ENCODE measurements at regions not wholly inside any gene's neighbourhood (a gene's known extent, or its start where the extent isn't known, plus 50 kb on each side); places are given as distances from the start of the nearest gene placed in this dataset.

- peak; percentile 83 to 91 for DNase-seq
These were observed 69.5 kb upstream of the RAD23B start for GRCh38 chr9:107213561-107214028.

GRCh38 chr9:107214381-107214780 is 68.7 kb upstream of the RAD23B start:
- DNase-seq: no peak

- DNase-seq: no peak
These were observed 68.2 kb upstream of the RAD23B start for GRCh38 chr9:107214915-107215314.

- no peak for DNase-seq
These were observed 67.7 kb upstream of the RAD23B start for GRCh38 chr9:107215381-107215780.

- DNase-seq: peak in 1 of 2 donors; percentile 20
These were observed 66.8 kb upstream of the RAD23B start for GRCh38 chr9:107216329-107216728.

GRCh38 chr9:107218829-107219485 is 64.1 kb upstream of the RAD23B start:
- peak; percentile 38 to 39 for DNase-seq

GRCh38 chr9:107219486-107220077 is 63.5 kb upstream of the RAD23B start:
- DNase-seq: peak in 1 of 2 donors; percentile 38

GRCh38 chr9:107221321-107221720 is 61.8 kb upstream of the RAD23B start:
- no peak for DNase-seq

- DNase-seq: no peak
These were observed 61.0 kb upstream of the RAD23B start for GRCh38 chr9:107222020-107222522.

- DNase-seq: no peak
These were observed 59.7 kb upstream of the RAD23B start for GRCh38 chr9:107223381-107223780.

GRCh38 chr9:107224252-107224651 is 58.8 kb upstream of the RAD23B start:
- no peak for DNase-seq

- peak in 1 of 2 donors; percentile 48 for DNase-seq
These were observed 56.7 kb upstream of the RAD23B start for GRCh38 chr9:107226421-107226820.

- no peak for DNase-seq
These were observed 55.3 kb upstream of the RAD23B start for GRCh38 chr9:107227774-107228173.

- no peak for DNase-seq
These were observed 54.5 kb upstream of the RAD23B start for GRCh38 chr9:107228496-107229039.

GRCh38 chr9:107229241-107229741 is 53.8 kb upstream of the RAD23B start:
- DNase-seq: no peak
